ENCODE measurements at regions not wholly inside any gene's neighbourhood (a gene's known extent, or its start where the extent isn't known, plus 50 kb on each side); places are given as distances from the start of the nearest gene placed in this dataset.

GRCh38 chr5:17991775-17992174, 357.5 kb downstream of the TAF11L14 start:
- TF ChIP-seq EZH2 (IDR thresholded peaks at IDR 0.05; ENCODE audit: low read length) (no peak), CTCF (optimal IDR thresholded peaks at IDR 0.05 in 1 of 3, IDR thresholded peaks at IDR 0.05 in 1 of 3, conservative IDR thresholded peaks at IDR 0.05 in 1 of 3; ENCODE audit: extremely low read depth in 1 of 3, insufficient read depth in 2 of 3, low read length in 3 of 3) (no peak)
